T-helper 2 cell (primary cell): ENCODE measurements at regions not wholly inside any gene's neighbourhood (a gene's known extent, or its start where the extent isn't known, plus 50 kb on each side); places are given as distances from the start of the nearest gene placed in this dataset.
A peak's percentile ranks its signal among the peaks of the same experiment; 100 is the strongest.
"Not testable (repeated sequence)": the region's sequence is repeated elsewhere in the genome, so short reads cannot be mapped to it uniquely, and the experiment has no call there.

Source experiments
- DNase-seq, 5 experiments: peaks; one replicate each; pipeline versions ENCODE4 v3.0.0 to v3.0.0-alpha.2; 2012 to 2022

DNA sequence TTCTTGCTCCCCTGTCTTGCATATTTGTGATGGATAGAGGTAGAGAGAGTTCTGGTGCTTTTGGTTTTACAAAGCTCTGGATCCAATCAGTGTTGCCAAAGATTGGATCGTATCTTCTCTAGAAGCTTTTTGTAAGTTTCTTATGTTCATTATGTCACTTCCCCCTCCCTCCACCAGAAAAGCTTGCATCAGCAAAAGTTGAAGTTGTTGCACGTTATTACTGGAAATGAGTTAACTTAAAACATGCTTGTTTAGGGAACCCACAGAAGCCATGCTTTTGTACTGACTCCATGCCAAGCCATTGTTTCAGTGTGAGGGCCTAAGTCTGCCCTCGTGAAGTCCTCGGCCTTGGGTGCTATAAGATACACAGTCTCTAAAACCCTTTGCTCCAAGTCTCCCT, 186.5 kb downstream of the ERCC6L2 start:
- peak in 1 of 5 experiments; percentile 67 for DNase-seq

DNA sequence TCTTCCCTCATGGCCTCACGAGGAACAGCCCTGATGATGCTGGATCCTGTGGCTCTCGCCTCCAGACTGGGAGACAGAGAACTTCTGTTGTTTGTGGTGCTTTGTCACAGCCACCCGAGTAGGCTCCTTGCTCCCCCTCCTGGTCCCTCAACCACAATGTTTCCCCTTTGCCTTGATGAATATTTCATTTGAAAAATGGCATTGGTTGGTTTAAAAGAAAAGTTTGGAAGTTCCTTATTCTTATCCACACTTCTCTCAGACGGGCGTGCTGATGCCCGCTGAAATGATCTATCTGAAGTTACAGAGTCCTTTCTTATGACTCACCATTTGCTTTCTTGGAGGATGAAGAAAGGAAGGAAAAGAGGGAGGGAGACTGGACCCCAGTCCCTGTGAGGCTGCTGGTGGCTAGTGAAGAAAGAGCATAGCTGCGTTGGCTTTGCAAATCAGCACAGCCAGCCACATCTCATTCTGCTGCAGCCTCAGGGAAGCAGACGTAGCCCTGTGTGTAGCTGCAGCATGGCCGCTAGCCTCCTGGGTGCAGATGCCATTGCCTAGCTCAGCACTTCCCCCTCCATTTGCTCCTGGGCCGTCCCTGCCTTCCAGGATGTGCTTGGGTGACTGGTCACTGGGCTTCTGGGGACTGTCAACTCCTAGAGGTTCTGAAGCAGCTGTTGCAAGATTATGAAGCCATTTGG, 185.9 kb downstream of the ERCC6L2 start:
- peak in 4 of 5 experiments; percentile 18 to 71 (median 22) for DNase-seq

DNA sequence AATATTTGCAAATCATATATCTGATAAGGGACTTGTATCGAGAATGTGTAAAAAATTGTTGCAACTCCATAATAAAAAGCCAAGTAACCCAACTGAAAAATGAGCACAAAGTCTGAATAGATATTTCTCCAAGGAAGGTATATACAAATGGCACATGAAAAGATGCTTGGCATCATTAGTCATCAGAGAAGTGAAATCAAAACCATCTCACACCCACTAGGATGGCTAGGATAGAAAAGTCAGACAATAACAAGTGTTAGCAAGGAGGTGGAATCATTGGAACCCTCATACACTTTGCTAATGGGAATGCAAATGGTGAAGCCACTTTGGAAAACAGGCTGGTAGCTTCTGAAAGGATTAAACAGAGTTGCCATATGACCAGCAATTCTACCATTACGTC, 182.7 kb downstream of the ERCC6L2 start:
- no peak for DNase-seq

DNA sequence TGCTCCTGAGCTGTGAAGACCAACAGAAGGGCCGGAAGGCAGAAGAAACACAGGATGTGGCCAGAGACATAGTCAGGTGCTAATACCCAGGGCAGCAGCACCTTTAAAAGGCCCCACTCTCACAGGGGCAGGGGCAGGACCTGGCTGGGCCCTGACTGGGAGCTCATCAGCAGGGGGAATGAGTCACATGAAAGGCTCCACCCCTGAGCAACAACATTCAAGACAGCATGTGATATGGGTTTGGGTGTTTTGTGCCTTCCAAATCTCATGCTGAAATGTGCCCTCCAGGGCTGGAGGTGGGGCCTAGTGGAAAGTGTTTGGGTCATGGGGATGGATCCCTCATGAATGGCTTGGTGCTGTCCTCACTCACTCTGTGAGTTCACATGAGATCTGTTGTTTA, 181.7 kb downstream of the ERCC6L2 start:
- DNase-seq, result no peak

DNA sequence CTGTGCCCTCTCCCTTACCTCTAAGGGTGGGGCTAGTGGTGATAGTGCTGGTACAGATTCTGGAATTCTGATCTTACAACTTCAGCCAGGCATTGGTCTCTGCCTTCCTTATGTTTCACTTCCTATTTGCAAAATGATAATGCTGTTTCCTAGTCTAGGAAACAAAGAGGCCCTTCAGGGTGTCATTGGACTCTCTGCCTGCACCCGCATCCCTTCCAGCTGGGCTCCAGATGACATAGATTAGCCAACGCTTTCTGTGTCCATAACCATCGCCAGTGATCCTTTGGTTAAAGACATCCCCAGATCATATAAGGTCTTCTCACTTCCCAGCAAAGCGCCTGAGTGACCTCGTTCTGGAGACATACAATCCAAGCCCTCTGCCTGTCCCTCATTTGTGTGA, 180.7 kb downstream of the ERCC6L2 start:
- no peak for DNase-seq

DNA sequence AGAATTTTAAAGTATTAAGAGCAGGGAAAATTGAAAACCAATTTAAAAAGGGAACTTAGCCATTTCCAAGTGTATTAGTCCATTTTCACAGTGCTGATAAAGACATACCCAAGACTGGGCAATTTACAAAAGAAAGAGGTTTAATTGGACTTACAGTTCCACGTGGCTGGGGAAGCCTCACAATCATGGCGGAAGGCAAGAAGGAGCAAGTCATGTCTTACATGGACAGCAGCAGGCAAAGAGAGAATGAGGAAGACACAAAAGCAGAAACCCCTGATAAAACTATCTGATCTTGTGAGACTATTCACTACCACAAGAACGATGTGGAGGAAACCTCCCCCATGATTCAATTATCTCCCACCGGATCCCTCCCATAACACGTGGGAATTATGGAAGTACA, 178.8 kb downstream of the ERCC6L2 start:
- DNase-seq, result not testable (repeated sequence)

DNA sequence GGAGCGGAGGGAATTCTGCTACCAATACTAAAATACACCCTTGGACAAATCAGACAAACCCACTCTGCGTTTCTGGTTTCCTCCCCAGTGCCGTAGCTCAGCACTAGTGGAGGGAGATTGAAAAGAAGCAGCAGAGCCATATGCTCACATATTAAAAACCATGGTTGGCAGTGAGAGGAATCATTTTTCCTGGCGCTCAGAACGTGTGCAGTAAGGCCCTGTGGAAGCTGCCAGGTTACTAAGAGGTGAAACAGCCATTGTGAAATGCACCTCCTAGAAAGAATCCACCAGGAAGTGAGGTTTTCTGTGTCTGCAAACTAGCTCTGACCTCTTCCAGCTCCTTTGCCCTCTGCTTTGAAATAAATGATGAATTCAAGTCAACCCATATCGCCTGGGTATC, 177.2 kb downstream of the ERCC6L2 start:
- DNase-seq, result no peak

DNA sequence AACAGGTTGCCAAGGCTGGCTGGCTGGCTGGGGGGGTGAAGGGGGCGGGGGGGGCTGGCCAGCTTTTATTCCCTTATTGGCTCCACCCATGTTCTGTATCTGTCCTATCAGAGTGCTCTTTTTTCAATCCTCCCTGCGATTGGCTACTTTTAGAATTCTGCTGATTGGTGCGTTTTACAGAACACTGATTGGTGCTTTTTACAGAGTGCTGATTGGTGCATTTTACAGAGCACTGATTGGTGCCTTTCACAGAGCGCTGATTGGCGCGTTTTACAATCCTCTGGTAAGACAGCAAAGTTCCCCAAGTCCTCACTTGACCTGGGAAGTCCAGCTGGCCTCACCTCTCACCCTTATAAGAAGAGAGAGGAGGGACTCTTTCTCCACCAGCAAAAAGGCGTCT, 175.9 kb downstream of the ERCC6L2 start:
- DNase-seq, result no peak

DNA sequence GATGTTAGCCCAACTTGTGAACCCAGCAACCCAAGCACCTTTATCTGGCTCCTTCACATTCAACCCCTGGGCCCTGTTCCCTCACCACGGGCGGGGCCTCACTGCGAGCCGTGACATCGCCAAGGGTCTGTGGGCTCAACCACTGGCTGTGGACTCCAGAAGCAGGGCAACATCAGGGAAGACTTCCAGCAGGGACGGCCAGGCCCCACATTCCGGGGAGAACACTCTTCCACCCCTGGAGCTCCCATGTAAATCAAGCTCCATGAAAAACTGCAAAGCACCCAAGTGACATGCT, 175.3 kb downstream of the ERCC6L2 start:
- no peak for DNase-seq

DNA sequence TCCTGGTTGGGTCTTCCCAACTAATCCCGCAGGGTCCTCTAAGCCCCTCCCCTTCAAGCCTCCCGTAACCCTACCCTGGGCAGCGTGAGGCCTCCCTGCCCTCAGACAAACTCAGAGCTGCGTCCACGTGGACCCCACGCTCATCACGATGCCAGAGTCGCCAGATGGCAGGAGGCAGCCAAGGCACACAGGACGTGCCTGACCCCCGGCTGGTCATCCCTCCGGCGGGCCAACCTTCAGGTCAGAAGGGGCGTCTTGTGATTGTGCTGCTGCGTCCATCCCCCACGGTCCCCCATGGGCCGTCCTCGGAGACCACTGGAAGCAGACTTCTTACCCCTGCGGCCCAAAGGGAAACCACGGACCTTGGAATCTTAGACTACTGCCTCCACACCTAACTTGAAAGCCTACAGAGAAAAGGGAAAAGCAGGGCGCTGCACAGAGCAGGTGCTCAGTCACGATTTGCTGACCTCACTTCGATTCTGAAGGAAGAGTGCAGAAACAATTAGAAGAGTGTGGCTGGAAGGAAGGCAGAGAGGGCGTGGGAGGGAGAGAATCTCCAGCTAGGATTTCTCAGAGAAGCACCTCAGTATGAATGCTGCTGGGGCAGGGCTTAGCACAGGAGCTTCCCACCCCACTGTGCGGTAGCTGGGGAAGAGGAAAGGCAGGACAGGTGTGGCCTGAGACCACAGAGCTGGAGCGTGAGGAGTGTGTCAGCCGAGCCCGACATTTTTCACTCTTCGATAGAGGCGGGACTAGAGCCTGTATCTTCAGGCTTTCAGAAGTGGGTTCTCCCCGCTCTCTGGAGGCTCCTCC, 174.8 kb downstream of the ERCC6L2 start:
- DNase-seq, result no peak

DNA sequence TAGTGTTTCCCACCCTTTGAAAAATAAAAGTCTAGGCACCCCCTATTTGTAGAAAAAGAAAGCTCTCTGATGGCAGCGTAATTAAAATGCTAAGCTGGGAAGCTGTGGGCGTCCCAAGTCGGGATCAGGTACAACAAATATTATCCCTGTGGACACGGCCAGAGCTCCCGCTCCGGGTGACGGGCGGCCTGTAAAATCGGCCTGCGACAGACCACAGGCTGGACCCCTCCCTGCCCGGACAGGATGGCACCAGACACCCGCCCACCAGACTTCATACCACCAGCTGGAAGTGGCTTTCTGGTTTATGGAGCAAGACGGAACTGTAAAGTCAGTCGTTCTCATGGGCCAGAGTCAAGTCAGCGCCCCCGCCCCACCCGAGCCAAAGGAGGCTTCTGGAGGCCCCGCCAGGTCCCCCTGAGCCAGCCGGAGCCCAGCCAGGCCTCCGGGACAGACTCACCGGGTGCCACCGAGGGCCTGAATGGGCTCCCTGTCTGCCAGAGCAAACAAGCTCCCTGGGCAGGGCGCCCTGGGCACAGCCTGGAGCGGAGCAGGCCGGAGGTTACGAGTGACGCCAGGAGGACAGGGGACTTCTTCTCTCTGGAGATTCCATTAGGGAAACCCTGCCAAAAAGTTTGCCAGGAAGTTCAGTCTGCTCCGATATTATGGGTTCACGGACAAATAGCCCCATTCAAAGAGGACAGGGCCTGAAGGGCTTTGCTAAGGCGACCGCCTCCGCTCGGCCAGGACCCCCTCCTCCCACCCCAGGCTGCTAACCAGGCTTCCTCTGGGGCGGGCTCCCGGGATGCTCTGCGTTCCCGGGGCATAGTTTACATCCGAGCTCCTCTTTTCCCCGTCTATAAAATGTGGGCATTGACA, 173.7 kb downstream of the ERCC6L2 start:
- no peak for DNase-seq

DNA sequence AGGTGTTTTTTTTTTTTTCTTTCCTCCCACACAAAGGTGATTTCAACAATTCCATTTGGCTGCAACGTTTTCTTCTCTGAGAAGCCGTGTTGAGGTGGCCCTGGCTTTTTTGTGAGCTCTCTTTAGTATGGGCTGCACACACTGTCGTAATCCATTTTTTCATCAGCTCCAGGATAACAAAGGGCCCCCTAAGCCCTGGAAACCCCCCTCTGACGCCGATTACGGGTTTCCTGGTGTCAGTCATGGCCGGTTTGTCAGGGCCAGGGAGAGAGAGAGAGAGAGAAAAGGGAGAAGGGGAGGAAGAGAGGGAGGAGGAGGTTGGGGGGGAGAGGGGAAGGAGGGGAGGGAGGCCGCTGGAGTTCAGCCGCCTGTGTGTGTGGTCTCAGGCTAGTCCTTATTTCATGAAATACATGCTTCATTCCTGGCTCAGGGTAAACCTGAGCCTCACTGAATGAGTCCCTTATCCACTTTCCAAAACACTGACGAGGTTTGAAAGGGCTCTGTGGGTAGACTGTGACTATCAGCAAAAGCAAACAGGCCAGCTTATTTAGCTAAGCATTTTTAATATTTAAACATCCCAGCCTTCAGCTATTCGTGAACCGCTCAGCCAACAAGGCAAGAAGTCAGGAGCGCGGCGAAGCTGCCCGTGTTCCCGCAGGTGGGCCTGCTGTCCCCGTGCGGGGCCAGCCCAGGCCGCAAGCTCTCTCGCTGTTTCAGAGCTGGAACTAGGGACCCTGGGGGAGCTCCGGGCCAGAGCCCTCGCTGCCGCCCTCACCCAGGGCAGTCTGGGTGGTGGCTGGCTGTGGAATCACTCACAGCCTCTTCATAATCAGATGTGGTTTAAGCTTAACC, 172.8 kb downstream of the ERCC6L2 start:
- DNase-seq, result no peak

DNA sequence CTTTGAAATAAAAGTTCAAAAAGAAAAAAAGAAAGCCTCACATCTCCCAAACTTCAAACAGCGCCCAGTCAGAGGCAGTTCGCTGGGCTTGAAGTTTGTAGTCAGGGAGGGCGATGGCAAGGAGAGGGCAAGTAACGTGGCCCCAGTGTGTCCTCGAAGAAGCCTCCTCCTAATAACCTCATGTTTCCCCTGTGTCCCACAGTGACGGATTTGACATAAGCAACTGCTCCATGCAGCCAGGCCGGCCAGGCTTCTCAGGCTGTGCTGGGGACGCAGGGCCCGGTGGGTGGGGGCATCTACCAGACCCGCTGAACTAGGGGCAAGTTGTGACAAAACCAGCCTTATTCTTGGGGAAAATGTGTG, 172.2 kb downstream of the ERCC6L2 start:
- DNase-seq, result no peak

DNA sequence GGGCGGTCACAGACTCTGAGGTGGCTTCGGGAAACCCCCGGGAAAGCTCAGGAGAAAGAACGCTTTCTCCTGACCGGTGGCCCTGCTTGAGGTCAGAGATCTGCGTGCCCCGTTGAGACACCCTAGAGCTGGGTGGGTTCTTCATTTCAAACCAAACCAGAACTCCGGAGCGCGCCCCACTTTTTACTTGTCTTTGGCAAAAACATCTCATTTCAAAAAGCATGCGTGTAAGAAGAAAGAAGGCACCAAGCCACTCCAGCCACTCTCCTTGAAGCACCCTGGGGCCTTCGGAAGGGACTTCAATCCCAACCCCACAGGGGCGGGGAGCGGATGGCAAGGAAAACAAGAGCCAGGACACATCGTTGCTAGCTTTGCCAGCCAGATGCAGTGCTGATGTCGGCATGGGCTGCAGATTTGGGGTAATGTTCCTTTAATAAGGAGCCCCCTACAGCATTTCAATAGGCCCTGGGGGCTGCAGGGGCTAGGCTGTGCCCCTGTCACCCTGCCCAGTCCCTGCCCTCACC, 171.7 kb downstream of the ERCC6L2 start:
- DNase-seq, result no peak

DNA sequence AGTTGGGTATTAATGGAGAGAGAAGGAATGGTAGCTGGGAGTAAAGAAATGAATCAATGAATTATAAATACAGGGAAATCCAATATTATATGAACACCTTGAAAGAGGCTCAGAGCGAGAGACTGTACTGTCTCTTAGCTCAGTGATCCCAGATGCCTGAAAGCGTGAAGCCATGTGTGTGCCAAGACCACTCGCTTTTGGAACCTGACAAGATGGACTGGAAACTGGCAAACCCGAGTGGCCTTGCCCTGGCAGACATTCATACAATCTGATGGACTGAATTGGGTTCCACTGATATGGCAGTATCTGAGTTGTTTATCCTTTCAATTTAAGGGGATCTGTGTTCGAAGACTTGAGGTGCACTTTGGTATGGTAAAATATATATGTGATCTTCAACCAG, 170.3 kb downstream of the ERCC6L2 start:
- no peak for DNase-seq

DNA sequence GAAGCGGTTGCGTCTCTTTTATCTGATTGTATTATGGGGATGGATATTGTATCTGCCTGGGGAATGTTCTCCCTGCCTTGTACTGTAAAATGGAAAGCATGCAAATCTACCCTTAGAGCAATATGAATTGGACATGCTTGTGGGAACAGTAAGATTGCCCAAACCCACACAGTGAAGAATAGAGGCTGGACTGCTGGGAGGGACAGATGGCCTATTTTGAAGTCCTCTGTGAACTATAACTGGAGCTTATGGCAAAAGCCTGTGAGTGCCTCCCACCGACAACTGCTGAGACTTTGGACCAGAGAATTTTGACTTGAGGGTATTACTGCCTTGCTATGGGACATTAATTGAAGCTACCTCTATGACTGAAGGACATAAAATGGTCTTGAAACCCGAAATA, 168.9 kb downstream of the ERCC6L2 start:
- DNase-seq, result no peak

DNA sequence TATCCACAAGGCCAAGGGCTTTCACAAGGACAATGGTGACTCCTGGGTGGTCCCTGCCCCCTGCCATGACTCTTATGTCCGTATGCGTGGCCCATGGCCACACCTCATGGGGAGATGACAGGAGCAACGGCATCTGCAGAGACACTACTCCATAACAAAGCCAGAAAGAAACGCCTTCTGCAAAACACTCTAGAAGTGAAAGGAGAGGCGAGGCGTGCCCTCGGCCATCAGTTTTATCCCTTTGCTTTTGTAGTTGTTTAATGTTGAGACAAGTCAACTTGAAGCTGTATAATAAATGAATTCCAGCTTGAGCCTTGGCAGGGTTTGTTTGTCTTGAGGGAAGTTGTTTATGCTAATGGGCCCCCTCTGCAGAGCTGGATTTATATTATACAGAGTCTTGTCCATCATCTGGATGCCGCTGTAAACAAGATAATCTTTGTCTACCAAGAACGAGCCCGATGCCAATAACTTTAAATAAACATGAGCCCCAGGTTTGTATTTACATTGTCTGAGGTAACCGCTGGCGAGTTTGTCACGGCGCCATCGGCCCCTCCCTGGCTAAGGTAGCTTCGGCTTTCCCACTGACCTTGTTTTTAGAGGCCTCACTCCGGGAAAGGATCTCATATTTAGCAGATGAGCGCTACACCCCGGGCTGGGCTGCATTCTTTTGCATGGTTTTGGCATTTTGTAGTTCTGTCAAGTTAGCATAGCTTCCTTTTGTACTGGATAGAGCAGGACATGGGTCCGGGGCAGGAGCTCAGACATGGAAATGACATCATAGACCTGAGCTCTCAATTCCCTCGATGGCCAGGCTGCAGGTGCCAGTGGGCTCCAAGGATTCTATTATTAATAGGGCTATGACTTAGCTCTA, 165.3 kb downstream of the ERCC6L2 start:
- no peak for DNase-seq

DNA sequence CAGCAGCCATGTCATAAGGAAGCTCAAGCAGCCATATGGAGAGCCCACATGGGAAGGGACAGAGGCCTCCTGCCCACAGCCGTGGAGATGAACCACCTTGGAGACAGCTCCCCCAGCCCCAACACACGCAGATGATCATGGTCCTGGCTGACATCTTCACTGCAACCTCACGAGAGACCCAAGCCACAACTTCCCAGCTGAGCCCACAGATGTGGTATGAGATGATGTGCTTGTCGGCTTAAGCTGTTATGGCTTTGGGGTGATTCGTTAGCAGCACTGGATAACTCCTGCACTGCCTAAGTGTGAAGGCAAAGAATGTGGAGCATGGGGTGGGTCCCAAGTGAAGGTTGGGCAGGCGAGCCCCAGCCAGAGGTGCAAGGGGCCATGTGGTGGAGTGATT, 163.4 kb downstream of the ERCC6L2 start:
- no peak for DNase-seq

DNA sequence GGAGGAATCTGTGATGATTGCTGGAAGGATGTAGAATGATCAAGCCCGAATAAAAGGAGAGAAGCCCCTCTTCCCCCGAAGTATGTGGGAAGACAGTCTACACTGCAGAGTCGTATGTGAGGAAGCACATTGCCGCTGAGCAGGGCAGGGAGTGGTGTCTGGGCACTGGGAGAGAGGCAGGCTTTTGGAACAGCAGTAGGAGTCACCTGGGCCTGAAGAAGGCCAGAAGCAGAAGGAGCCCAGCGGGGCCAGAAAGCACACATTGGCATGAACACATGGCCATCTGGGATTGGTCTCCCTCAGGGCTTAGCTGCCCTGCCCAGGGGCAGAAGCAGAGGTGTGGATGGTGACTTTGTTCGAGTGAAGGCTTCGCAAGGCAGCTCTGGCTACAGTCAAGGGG, 162.8 kb downstream of the ERCC6L2 start:
- no peak for DNase-seq

DNA sequence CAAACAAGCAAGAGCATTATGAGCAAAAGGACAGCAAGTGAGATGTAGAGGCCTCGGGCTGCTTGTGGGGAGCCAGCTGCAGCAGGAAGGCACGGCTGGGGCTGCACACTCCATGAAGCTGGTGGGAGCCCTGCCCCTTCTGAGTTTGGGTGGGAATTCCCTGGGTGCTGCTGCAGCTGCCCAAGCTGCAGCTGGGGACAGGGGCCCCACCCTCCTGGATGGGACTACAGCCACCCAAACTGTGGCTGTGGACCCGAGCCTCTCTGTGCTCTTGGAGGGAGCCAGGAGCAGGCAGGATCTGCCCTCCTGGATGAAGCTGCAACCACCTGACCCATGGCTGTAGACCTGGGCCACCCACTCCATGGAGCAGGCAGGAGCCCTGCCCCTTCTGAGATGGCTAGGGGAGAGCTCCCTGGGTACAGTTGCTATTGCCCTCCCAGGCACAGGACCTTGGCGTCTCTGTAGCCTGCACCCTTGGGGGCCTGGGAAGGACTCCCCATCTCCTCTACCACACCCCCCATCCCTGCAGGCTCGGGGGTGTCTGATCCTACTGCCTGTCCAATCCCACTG, 159.1 kb downstream of the ERCC6L2 start:
- DNase-seq, result no peak

DNA sequence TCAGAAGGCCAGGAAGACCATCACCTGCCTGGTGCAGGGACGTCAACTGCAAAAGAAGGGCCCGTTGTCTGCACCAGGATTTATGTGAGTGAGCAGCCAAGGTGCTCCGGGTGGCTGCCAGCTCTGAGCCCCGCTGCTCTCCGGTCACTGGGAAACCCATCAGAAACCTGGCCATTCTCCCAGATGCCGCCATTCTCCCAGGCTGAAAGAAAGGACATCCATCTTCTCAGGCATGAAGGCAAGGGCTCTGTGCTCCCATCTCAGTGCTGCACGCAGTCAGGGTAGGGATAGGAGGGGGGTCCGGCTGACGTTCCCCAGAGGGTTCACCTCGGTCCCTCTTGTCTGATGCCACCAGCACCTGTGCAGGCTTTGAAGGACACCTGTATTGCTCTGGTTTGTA, 158.4 kb downstream of the ERCC6L2 start:
- DNase-seq, result no peak
